ENCODE measurements at regions not wholly inside any gene's neighbourhood (a gene's known extent, or its start where the extent isn't known, plus 50 kb on each side); places are given as distances from the start of the nearest gene placed in this dataset.

DNA sequence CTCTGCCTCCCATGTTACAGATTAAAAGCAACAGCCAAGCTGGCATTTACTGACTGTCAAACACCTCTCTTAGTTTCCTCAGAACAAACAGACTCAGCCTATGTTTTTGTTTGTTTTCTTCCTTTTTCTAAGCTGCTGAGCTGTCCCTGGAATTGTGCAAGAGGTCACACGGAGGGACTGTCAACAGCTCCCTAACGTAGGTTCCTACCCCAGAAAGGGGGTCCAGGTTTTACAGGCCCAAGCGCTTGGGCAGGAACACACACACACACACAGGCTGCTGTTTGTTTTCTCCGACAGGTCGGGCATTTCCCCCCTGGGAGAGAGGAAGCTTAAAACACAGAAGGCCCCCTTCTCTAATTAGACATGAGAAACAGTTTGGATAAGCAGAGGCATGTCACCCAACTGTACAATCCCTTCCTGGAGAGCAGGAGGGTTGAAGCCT lies 739.6 kb upstream of the TBX3 start:
- TF ChIP-seq, protein P1, sequence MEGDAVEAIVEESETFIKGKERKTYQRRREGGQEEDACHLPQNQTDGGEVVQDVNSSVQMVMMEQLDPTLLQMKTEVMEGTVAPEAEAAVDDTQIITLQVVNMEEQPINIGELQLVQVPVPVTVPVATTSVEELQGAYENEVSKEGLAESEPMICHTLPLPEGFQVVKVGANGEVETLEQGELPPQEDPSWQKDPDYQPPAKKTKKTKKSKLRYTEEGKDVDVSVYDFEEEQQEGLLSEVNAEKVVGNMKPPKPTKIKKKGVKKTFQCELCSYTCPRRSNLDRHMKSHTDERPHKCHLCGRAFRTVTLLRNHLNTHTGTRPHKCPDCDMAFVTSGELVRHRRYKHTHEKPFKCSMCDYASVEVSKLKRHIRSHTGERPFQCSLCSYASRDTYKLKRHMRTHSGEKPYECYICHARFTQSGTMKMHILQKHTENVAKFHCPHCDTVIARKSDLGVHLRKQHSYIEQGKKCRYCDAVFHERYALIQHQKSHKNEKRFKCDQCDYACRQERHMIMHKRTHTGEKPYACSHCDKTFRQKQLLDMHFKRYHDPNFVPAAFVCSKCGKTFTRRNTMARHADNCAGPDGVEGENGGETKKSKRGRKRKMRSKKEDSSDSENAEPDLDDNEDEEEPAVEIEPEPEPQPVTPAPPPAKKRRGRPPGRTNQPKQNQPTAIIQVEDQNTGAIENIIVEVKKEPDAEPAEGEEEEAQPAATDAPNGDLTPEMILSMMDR (IDR thresholded peaks at IDR 0.05) = no peak
- TF ChIP-seq POLR2A (IDR thresholded peaks at IDR 0.05) (no peak), POLR2AphosphoS5 (IDR thresholded peaks at IDR 0.05) (no peak)
